Stomach (tissue), 4 donors: ENCODE measurements at regions not wholly inside any gene's neighbourhood (a gene's known extent, or its start where the extent isn't known, plus 50 kb on each side); places are given as distances from the start of the nearest gene placed in this dataset.

Experiments
- POLR2A ChIP-seq, 4 donors: fragments of 450-650 bp; IDR thresholded peaks; one replicate each; pipeline ENCODE4 v1.6.1; 2016; ENCODE audit warnings: antibody characterized with exemption in 4 of 4, control low read depth in 2 of 4, mild to moderate bottlenecking in 1 of 4, moderate library complexity in 1 of 4
- TF ChIP-seq, protein P1 (sequence below), 7 experiments: fragments of 450-650 bp in 4 of 7; fragments of 200-600 bp in 3 of 7; sonication (generic) in 3 of 7; IDR thresholded peaks; one replicate each; pipeline ENCODE4 v1.5.1; 2016 to 2019; ENCODE audit warnings: antibody characterized with exemption in 7 of 7, control low read depth in 2 of 7, mild to moderate bottlenecking in 1 of 7

DNA sequence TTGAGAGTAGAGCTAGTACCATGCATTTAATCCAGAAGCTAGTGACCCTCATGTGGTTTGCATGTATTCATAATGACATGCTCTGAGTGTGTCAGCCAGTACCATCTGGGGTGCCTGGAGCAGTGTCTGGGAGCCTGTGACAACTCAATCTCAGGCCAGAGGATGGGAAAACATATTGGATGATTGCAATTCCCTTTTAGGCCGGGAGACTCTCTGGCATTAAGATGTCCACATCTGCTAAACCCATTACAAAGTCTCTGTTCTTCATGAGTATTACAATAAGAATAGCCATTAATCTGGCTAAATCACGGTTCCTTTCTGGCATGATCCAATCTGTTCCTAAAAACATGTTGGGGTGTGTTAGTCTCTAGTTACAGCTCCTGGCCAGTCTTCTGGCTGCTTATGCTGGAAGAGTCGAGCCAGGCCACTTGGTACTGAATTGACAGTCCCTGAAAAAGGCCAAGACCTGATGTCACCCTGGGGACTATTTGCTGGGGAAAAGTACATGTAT lies 475.7 kb downstream of the ENC1 start:
- TF ChIP-seq, protein P1, sequence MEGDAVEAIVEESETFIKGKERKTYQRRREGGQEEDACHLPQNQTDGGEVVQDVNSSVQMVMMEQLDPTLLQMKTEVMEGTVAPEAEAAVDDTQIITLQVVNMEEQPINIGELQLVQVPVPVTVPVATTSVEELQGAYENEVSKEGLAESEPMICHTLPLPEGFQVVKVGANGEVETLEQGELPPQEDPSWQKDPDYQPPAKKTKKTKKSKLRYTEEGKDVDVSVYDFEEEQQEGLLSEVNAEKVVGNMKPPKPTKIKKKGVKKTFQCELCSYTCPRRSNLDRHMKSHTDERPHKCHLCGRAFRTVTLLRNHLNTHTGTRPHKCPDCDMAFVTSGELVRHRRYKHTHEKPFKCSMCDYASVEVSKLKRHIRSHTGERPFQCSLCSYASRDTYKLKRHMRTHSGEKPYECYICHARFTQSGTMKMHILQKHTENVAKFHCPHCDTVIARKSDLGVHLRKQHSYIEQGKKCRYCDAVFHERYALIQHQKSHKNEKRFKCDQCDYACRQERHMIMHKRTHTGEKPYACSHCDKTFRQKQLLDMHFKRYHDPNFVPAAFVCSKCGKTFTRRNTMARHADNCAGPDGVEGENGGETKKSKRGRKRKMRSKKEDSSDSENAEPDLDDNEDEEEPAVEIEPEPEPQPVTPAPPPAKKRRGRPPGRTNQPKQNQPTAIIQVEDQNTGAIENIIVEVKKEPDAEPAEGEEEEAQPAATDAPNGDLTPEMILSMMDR (IDR thresholded peaks at IDR 0.05): no peak
- TF ChIP-seq POLR2A (IDR thresholded peaks at IDR 0.05): no peak
